ENCODE measurements at regions not wholly inside any gene's neighbourhood (a gene's known extent, or its start where the extent isn't known, plus 50 kb on each side); places are given as distances from the start of the nearest gene placed in this dataset.

DNA sequence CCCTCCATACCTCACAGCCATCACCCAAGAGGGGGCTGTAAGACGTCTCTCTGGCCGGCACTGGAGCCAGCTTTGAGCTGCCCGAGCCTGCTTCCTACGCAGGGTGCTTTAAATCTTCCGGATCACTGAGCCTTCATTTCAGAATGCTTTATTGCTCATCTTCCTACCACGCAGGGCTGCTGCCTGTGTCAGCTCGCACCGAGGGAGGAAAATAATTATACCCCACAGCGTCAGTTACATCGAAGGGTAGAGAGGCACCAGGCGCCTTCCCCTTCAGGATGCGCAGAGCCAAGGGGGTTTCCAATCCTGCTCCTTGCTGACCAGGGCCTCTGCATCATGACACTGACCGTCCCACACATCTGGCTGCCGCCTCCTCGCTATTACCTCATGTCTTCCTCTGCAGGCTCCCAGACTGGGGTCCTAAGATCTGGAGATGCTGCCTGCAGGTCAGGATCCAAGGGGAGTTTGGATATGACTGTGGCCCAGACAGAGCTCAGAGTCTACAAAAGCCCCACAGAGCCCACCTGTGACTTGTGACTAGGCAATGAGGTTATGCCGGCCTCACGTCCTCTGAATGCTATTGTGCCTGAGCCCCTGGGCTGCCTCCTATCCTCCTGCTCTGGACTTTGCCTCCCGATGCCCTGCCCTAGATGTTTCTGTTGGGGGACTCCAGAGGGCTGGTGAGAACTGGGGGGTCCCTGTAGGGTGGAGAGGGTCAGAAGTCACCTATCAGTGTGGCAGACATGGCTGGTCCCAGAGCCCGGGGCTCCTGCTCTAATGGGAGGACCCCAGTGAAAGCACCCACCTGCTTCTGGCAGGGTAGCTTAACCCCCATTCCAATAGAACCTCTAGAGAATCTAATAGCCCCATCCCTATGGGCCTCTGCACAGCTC lies 220.3 kb upstream of the RTL1 start:
- peak; percentile 77 for DNase-seq

DNA sequence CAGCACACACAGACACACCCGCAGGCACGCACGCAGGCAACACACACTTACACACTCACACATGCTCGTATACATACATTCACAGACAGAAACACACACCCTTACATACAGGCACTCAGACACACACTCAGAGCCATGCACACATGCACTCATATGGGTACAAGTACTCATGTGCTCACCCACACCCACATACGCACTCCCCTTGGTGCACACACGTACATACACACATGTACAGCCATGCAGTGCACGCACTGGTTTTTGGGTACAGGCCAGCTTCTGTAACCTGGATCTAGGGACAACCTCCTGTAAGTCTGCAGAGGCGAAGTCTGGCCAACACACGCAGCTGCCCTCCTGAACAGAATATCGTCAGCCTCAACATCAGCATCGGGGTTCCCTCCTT lies 221.3 kb upstream of the RTL1 start:
- no peak for DNase-seq

DNA sequence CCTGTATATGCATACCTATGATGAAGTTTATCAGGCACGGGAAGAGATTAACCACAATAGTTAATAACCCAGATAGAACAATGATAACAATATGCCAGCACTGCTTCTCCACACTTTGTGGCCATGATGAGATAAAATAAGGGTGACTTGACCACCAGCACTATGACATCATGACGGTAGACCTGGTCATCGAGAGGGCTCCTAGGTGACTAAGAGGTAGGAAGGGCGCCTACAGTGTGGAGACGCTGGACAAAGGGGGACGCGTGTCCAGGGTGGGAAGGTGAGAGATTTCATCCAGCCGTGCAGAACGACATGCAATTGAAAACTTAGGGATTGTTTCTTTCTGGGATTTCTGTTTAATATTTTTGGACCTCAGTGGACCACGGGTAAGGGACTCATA lies 221.8 kb upstream of the RTL1 start:
- no peak for DNase-seq

DNA sequence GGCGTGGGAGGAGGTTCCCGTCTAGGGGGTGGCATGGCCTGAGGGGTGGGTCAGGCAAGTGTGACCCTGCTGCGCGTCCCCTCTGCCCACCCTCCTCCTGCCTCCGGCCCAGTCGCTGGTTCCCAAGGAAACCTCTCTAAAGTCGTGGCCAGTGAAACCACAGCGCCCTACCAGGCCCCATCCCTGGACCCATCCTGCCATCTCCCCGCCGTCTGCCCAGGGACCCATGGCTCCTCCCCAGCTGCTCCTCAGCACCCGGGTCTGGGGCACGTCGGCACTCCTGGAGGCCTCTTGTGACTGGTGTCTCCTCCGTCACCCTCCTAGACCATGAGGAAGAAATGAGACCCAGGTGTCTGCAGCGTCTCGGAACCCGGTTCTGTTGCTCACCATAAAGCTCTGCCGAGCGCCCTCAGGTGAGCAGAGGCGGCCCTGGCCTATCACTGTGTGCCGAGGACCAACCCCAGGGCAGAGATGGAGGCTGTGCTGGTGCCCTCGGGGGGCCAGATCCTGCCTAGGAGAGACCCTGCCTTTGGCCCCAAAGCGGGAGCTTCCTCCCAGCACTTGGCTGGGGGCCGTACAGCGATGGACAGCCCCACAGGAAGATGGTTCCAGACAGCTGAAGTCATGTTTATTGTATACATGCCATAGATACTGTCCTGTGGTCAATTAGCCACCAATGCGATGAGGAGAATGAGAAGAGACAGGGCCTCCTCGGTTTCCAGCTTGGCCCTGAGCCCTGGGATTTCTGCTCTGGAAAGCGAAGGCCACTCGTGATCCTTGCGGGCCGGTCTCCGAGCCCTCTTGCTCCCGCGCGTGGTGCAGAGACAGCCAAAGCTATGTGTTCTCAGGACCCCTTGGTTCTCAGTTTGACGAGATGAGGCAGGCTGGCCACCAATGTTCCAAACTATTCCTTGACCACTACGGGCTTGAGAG lies 222.5 kb upstream of the RTL1 start:
- DNase-seq = no peak

DNA sequence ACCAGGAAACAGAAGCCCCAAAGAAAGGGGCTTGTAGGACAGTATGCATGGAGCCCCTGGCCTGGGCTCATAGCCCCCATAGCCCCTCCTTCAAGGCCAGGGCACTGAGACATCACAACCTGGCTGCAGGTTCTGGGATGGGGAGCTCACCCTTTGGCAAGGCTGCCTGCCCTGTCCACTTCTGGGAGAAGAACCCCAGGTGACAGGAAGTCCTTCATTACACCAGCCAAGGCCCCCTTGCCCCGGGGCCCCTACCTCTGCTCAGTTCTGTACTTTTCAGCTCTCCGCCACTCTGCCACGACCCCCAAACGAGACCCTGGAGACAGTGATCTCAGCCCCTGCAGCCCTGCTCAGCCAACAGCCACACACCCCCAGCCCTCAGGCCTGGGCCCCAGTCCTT lies 223.2 kb upstream of the RTL1 start:
- no peak for DNase-seq

DNA sequence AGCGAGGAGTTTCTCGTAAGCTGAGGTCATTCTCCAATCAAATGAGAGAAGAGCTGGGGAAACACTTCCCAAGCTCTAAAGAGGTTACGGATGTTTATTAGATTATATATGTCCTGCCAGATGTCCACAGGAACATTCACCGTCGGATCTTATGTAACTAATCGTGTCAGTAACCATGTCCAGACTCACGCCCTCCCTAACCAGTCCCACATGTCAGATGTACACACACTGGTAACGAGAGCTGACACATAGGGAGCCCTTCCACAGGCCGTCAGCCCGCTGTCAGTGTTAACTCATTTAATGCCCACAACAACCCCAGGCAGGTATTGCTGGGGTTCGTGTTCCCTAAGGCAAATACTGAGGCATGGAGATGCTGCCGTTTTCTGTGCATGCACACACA lies 223.7 kb upstream of the RTL1 start:
- no peak for DNase-seq

DNA sequence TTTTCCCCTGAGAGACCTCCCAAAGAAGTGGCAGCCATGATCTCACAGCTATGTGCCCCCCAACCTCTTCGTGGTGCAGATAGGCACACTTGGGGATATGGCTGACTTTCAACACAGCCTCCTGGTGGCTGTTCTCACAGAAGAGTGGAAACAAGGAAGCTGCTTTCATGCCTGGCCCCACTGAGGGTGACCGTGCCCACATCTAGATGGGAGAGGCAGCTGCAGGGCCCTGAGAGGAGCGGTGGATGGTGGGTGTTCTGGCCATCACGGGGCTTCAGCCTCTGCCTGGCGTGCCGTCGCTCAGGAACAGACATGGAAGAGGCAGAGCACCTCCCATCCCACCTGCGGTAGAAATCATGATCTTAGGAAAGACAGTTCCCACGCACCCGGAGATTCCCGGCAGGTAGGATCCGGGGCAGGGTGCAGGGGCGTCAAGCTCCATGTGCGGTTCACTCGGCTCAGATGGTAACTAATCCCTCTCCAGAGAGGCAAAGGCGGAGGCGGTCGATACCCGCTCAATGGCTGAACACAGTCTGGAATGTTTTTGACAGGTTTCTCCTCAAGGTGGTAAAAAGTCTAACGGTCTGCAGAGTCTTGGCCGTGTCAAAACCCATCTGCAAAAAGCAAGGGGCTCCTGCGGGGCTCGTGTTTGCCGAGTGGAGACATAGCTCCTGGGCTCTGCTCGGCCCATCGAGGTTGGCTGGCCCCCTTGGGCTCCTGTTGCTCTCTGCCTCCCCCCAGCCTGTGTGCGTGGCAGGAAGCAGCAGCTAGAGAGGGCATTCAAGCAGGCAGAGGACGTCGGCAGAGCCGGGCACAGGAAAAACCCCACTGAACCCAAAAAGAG lies 225.2 kb upstream of the RTL1 start:
- DNase-seq = no peak

DNA sequence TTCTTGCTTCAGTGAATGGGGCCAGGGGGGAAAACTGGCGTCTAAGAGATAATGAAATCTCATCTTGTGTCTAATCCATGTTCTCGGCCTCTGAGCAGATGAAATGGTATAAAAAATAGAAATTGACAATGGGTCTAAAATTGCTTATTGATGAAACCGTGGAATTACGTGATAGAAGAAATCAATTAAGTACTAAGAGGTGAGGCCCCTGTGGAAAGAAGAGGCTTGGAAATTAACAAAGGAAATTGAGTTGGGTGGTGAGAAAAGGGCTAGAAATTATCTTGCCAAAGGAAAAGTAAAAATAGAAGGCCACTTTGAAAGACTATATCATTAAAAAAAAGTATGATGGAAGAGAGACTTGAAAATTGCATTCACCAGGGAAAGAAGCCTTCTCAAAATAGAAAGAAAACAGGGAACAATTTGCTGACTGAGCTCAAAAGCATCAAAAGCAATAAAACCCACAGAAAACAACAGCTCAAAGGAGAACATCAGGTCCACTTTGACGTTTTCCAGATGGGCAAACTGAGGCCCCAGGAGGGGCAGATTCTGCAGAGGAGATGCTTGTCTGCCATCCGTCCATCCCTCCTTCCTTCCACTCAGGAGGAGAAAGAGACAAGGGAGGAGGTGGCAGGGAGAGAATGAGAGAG lies 226.1 kb upstream of the RTL1 start:
- DNase-seq = no peak

DNA sequence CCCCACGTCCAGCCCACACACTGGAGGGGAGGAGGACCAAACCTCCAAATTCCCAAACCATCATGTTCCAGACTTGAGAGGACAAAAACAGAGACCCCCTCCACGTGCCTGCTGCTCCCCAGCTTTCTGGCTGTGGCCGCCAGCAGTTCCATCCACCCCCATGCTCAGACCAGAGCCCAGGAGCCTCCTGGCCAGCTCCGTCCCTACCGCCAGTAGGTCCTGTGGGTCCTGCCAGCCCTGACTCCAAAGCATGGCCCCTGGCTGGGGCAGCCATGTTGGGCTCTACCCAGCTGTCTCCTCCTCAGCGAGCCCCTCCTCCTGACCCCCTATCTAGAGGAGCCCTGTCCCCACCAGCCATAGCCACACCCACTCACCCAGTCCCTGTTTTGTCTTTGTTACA lies 227.3 kb upstream of the RTL1 start:
- no peak for DNase-seq

DNA sequence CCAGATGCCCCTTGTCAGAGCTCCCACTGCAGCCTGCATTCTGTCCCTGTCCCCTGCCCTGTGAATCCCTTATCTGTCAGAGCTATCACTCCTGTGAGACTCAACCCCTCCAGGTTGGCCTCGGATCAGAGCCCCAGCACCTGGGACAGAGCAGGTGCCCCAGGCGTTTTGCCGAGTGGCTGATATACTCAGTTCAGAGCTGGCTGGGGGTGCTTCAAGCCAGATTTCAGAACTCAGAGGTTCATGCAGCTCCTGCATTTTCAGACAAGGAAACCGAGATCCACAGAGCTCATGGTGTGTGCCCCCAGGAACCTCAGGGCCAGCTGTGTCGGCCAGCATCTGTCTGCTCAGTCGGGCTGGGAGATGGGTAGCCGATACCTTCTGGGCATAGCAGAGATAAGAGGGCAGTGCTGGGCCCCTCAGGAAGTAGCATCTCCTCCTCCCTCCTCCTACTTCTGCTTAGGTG lies 228.0 kb upstream of the RTL1 start:
- no peak for DNase-seq

DNA sequence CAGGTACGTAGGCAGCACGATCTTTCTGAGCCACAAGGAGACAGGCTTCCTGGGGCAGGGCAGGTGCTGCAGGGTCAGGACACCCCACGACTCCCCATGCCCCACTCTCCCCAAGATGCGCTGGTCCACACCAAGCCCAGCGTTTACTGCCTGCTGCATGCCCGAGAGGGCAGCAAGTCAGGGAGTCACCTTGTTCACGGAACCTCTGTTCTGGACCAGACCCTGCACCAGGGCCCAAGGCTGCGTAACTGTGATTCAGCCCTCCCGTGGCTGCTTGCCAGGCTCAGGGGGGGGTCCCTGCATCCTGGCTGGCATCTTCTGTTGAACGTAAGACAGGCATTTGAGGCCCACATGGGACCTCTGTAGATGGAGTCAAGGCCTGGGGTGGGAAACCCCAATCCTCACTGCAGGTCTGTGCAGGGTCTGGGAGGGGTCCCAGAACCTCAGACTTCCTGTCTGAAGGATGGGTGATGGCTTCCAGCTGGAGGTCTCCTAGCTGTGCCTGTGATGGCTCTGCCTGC lies 228.6 kb upstream of the RTL1 start:
- no peak for DNase-seq

DNA sequence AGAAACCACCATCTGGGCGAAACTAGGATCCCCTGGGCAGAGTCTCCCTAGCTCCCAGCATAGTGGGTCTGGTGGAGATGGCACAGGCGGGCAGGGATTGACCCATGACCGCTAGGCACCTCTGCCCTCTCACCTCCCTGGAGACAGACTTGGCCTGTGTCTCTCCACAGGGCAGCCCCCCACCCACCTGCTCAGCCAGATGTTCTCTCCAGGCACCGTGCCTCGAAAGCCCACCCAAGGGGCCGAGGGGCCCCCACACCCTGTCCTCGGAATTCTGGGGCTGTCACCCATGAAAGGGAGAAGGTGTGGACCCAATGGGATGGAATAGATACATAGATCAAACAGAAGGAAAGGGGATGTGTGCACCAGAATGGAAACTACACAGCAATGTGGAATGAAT lies 229.1 kb upstream of the RTL1 start:
- no peak for DNase-seq

DNA sequence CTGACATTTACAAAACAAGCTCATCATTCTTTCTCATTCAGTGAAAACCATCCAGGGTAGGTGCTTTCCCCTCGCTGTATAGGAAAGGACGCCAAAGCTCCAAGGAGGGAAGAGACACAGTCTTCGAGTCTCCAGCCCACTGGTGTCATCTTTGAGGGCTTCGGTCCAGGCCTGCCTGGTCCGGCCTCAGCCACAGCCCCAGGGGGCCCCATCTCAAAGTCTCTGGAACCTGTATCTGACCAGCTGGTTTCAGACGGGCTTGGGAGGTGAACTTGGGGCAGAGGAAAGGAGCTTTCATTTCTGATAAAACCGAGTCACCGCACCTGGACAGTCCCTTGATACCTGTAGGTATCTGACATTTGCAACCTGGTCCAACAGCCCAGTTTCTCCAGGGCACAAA lies 229.5 kb upstream of the RTL1 start:
- DNase-seq = no peak

DNA sequence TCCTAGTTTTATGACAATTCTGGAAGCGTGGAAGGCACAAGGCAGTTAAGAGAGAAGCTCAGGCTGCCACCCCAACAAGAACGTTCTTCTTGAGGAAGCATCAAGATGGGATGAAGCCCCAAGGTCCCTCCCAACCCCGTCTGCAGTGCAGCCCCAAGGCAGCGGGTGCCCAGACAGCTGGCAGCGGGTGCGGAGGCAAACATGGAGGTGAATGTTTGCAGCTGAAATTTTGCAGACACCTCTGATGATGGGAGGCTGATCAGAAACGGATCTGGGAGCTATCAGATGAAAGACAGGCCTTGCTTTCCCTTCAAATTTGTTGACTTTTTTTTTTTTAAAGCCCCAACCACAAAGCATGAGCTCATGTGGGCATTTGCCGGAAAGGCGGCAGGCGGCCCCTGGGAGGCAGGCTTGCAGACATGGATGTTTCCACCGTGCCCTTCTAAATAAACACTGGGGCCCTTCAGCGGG lies 230.7 kb upstream of the RTL1 start:
- no peak for DNase-seq

DNA sequence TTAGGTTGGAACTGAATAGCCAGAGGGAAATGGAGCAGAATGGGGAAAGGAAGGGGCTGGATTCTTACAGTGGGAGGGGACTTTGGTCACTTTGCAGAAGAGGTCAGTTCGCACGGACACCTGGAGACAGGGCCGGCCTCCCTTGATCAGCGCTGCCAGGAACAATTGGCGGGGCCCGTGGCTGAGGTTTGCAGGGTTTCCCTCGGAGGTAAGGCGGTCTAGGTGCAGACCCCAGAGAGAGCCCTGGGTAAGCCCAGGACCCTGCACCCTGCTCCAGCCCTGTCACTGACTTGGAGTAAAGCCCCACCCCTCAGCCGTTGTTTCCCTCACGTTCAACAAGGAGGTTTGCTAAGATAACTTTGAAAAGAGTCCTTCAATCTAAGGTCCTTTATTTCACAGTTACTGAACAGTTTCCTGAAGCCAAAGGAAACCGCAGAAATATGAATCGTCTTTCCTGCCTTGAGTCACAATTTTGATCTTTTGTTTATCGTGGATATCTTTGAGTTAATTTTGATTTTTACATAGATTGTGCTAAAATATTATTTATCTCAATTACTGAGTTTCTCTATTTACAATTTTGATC lies 231.4 kb upstream of the RTL1 start:
- no peak for DNase-seq

DNA sequence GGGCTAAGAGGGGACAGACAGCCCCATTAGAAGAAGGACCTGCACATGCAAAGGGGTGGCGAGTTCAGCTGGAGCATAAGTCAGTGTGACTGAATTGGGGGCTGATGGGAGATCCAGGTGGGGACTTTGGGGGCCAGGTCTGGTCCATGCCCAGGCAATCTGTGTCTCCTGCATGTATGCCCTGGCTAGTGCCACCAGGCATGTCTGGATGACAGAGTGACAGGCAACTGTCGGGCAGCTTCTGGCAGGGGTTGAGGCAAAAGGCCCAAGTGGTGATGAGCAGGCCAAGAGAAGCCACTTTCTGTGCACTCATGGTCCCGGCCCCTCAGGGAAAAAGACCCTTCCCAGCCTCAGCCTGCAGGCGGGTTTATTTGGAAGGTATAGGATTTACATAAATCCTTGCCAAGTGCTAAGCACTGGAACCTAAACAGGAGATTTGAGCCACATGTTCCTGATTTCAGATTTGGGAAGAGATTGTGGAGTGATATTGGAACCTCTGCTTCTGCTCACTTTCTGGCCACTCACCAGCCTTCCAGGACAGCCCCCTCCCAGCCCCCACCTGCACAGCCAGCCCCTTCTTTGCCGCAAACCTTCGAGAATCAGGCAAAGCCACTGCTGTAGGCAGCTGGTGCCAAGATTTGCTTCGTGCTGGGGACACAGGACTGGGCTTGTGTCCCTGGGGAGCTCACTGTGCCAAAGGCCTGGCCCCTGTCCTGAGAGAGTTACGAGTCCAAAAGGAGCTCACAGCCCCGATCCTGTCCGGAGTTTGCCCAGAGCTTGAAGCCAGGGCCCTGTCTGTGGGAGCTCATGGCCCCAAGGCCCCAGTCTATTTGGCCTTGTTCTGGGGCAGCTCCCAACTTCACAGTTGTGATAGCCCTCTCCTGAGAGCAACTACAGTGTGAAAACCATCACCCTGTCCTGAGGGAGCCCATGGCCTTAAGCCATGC lies 232.5 kb upstream of the RTL1 start:
- DNase-seq = no peak

DNA sequence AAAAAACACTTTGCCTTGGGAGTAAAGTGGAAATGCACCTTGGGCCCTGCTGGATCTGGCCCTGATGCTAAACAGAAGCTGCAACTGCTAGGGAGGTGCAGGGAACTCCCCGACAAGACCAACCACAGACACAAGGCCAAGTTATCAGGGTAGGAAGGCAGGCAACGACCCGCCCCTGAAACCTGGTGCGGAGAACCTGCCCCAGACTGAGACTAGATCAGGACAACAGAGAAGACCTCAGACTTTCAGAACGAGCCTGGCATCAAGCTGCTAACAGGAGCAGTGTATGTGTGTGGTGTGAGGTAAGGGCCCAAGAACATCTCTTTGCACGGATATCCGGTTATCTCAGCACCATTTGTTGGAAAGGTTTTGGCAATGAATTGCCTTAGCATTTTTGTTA lies 233.7 kb upstream of the RTL1 start:
- no peak for DNase-seq

DNA sequence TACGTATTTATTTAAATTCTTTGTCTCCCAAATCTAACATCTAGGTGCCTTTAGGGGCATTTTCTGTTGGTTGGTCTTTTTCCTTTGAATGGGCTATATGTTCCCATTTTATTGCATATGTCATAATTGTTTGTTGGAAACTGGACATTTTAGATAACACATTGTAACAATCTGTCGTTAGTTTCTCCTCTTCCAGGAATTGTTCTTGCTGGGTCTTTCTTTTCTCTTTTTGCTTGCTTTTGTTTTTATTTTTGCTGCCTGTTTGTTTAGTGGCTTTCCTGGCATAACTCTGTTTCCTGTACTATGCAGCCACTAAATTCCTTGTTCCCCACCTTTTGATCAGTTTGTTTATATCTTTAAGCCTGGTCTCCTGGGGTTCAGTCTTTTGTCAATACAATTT lies 244.3 kb upstream of the RTL1 start:
- DNase-seq = no peak

DNA sequence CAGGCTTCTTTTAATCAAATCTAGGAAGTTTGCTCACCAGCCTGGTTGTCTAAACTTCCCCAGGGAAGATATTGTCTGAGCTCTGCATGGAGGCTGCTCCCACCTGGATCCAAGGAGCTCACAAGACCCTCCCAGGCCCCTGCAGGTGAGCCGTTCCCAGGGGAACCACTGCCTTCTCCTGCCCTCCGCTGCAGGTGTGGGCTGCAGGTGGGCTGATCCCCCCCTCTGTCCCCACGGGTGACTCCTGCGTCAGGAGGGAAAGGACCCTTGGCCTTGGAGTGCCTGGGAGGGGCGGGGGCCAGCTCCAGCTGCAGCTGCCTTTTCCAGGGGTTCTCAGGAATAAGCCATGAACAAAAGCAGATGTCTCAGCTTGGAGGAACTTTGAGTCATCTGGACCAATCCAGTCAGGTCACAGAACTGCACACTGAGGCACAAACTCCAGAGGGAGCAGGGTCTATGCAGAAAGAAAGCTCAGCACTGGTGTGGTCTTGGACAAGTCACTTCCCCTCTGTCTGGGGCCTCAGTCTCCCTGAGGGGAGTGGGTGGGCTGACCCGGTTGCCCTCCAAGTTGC lies 246.6 kb upstream of the RTL1 start:
- DNase-seq = no peak

Data from NCI-H2227 treated with DMSO at 0.1 percent for 48 hours (cell line).